ENCODE measurements at regions not wholly inside any gene's neighbourhood (a gene's known extent, or its start where the extent isn't known, plus 50 kb on each side); places are given as distances from the start of the nearest gene placed in this dataset.

GRCh38 chr3:152516216-152516615 is 247.5 kb downstream of the MBNL1 start:
- no peak for DNase-seq
- Mint-ChIP-seq H3K4me3 (ENCODE audit: unreplicated experiment) (no peak overlapping the region), H3K4me1 (ENCODE audit: low read depth, unreplicated experiment) (peaks cover 13% of the 10 kb centered on the region), H3K27me3 (ENCODE audit: unreplicated experiment) (no peaks in the 10 kb centered on the region), H3K9me3 (ENCODE audit: unreplicated experiment) (no peaks in the 10 kb centered on the region), H3K27ac (ENCODE audit: unreplicated experiment) (no peak overlapping the region), H3K36me3 (ENCODE audit: unreplicated experiment) (no peaks in the 10 kb centered on the region)
- no peak for TF ChIP-seq CTCF (IDR thresholded peaks at IDR 0.05; ENCODE audit: partially characterized antibody, unreplicated experiment)

- no peak for TF ChIP-seq CTCF (IDR thresholded peaks at IDR 0.05; ENCODE audit: partially characterized antibody, unreplicated experiment)
- H3K4me3 Mint-ChIP-seq (ENCODE audit: unreplicated experiment): no peak overlapping the region
- no peaks in the 10 kb centered on the region for H3K9me3 Mint-ChIP-seq (ENCODE audit: unreplicated experiment)
- DNase-seq: no peak
- H3K36me3 Mint-ChIP-seq (ENCODE audit: unreplicated experiment): no peaks in the 10 kb centered on the region
- H3K27me3 Mint-ChIP-seq (ENCODE audit: unreplicated experiment): no peaks in the 10 kb centered on the region
- no peak overlapping the region for H3K27ac Mint-ChIP-seq (ENCODE audit: unreplicated experiment)
- H3K4me1 Mint-ChIP-seq (ENCODE audit: low read depth, unreplicated experiment): peaks cover 13% of the 10 kb centered on the region
These were observed 248.8 kb downstream of the MBNL1 start for GRCh38 chr3:152517502-152517901.

- no peak overlapping the region for H3K27ac Mint-ChIP-seq (ENCODE audit: unreplicated experiment)
- peaks cover 13% of the 10 kb centered on the region for H3K4me1 Mint-ChIP-seq (ENCODE audit: low read depth, unreplicated experiment)
- no peaks in the 10 kb centered on the region for H3K36me3 Mint-ChIP-seq (ENCODE audit: unreplicated experiment)
- no peak overlapping the region for H3K4me3 Mint-ChIP-seq (ENCODE audit: unreplicated experiment)
- no peak for DNase-seq
- H3K27me3 Mint-ChIP-seq (ENCODE audit: unreplicated experiment): no peaks in the 10 kb centered on the region
- H3K9me3 Mint-ChIP-seq (ENCODE audit: unreplicated experiment): no peaks in the 10 kb centered on the region
- TF ChIP-seq CTCF (IDR thresholded peaks at IDR 0.05; ENCODE audit: partially characterized antibody, unreplicated experiment): no peak
These were observed 249.6 kb downstream of the MBNL1 start for GRCh38 chr3:152518346-152518745.

- Mint-ChIP-seq H3K4me1 (ENCODE audit: low read depth, unreplicated experiment) (peaks cover 13% of the 10 kb centered on the region), H3K9me3 (ENCODE audit: unreplicated experiment) (no peaks in the 10 kb centered on the region), H3K36me3 (ENCODE audit: unreplicated experiment) (no peaks in the 10 kb centered on the region), H3K27ac (ENCODE audit: unreplicated experiment) (no peak overlapping the region), H3K4me3 (ENCODE audit: unreplicated experiment) (no peak overlapping the region), H3K27me3 (ENCODE audit: unreplicated experiment) (no peaks in the 10 kb centered on the region)
- TF ChIP-seq CTCF (IDR thresholded peaks at IDR 0.05; ENCODE audit: partially characterized antibody, unreplicated experiment): no peak
- DNase-seq: no peak
These were observed 250.6 kb downstream of the MBNL1 start for GRCh38 chr3:152519376-152519775.

GRCh38 chr3:152522036-152522435 is 253.3 kb downstream of the MBNL1 start:
- peaks cover 2% of the 10 kb centered on the region for H3K27me3 Mint-ChIP-seq (ENCODE audit: unreplicated experiment)

More at GRCh38 chr3:152522036-152522435, 253.3 kb downstream of the MBNL1 start:
- H3K4me3 Mint-ChIP-seq (ENCODE audit: unreplicated experiment): no peak overlapping the region
- H3K4me1 Mint-ChIP-seq (ENCODE audit: low read depth, unreplicated experiment): peaks cover 7% of the 10 kb centered on the region
- H3K36me3 Mint-ChIP-seq (ENCODE audit: unreplicated experiment): no peaks in the 10 kb centered on the region
- TF ChIP-seq CTCF (IDR thresholded peaks at IDR 0.05; ENCODE audit: partially characterized antibody, unreplicated experiment): no peak
- no peak for DNase-seq
- H3K27ac Mint-ChIP-seq (ENCODE audit: unreplicated experiment): no peak overlapping the region
- H3K9me3 Mint-ChIP-seq (ENCODE audit: unreplicated experiment): no peaks in the 10 kb centered on the region

Measured in glutamatergic neuron (in vitro differentiated cells).